LHCN-M2 (cell line): ENCODE measurements at regions not wholly inside any gene's neighbourhood (a gene's known extent, or its start where the extent isn't known, plus 50 kb on each side); places are given as distances from the start of the nearest gene placed in this dataset.
"Not testable (repeated sequence)": the region's sequence is repeated elsewhere in the genome, so short reads cannot be mapped to it uniquely, and the experiment has no call there.

Experiments used
- DNase-seq: peaks from one replicate; pipeline ENCODE4 v3.0.0-alpha.2; 2012; ENCODE audit warnings: low read depth

- DNase-seq: no peak
These were observed 293.0 kb upstream of the HS6ST1 start for GRCh38 chr2:128611421-128612320.

- DNase-seq: no peak
These were observed 294.0 kb upstream of the HS6ST1 start for GRCh38 chr2:128612628-128613027.

DNA sequence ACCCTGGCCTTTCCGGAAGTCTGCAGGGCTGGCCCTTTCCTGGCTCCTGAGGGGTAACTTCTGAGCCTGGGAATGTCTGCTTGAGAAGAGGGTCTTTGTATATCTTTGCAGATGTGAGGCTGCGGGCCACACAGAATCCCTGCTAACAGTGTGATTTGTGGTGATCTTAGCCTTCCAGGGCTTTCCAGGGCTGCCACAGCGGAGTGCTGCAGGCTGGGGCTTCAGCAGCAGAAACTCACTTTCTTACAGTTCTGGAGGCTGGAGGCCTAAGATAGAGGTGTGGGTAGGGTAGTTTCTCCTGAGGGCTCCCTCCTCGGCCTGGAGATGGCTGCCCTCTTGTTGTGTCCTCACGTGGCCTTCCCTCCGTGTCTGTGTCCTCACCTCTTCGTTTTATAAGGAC lies 294.7 kb upstream of the HS6ST1 start:
- no peak for DNase-seq

DNA sequence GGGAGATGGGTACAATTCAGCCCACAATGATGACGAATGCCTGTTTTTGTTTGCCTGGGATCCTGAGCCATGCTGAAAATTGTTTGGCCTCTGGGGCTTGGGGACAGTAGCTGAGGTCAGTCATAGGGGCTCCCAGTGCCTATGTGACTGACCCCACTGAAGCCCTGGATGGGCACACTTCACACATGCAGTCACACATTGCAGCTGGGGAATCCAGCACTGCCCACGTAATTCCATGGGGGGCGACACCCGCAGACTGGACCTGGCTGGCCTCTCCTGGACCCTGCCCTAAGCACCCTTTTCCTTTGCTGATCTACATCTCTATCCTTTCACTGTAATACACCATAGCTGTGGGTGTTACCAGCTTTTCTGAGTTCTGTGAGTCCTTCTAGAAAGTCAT lies 295.2 kb upstream of the HS6ST1 start:
- no peak for DNase-seq

DNA sequence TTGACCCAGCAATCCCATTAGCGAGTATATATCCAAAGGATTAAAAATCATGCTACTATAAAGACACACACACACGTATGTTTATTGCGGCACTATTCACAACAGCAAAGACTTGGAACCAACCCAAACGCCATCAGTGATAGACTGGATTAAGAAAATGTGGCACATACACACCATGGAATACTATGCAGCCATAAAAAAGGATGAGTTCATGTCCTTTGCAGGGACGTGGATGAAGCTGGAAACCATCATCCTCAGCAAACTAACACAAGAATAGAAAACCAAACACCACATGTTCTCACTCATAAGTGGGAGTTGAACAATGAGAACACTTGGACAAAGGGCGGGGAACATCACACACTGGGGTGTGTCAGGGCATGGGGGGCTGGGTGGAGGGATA lies 296.2 kb upstream of the HS6ST1 start:
- DNase-seq: not testable (repeated sequence)

DNA sequence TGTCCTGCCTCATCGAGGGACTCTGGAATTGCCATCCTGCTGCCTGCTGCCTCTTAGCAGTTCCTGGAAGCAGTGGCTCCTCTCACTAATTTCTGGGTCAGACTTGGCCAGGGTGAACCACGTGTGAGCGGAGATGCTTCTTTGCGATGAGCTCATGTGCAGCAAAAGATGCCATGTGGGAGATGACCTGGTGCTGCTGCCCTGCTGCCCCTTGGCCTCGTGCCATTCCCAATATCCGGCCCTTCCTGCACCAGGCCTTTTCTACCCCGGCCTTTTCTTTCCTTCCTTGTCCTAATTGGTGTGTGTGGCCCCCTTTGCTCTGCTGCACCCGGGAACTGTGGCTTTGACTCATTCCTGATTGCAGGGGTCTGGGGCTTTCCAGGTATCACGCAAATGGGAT lies 296.9 kb upstream of the HS6ST1 start:
- no peak for DNase-seq

DNA sequence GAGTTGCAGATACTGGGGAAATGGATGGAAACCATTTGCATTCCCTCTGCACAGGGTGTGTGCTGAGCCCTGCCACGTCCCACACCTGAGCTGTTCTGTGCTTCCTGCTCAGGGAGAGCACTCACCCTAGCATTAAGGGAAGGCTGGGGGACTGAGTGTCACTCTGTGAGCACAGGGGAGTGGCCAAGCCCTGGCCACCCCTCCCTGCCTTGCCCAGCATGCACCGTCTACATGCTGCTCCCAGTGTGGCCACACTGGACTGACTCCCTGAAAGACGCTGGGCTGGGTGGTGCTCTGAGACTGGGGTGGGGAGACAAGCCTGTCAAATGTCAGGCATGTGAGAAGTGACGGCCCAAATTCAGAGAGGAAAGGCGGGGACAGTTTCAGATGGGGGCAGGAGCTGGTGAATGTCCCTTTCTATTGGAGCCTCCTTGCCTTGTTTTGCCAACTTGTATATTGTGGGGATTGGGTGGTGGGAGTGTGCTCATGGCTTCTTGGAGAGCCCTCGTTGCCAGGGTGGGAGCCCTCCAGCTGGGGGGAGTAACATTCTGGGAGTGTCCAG lies 298.4 kb upstream of the HS6ST1 start:
- DNase-seq: no peak

DNA sequence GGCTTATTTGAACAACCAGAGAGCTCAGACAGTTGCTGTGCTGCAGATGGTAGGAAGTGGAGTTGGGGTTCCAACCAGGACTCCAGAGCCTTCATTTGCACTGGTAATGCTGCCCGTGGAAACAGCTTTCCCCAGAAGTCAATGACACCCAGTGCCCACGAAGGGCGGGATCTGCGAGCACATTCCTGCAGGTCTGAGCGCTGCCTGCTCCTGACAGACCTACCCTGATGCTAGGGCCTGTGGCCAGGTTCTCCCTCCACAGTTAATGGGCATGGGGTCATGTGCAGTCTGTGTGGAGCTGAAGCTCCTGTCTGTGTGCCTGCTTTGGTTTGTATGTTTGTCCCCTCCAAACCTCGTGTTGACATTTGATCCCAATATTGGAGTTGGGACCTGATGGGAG lies 299.0 kb upstream of the HS6ST1 start:
- no peak for DNase-seq

DNA sequence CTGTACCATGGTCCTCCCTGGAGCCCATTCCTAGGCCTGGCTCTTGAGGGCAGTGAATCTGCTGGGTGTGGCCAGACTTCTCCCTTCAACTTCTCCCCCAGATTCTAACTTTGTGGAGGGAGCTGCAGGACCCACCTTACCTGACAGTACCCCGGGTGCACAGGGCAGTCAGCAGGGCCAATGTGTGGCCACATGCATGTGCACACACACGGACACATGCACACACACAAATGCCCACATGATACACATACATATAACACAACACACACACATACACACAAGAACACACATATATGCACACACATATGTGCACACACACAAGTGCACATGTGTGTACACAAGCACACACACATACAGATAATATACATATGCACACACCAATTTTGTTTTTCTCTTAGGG lies 300.0 kb upstream of the HS6ST1 start:
- no peak for DNase-seq

DNA sequence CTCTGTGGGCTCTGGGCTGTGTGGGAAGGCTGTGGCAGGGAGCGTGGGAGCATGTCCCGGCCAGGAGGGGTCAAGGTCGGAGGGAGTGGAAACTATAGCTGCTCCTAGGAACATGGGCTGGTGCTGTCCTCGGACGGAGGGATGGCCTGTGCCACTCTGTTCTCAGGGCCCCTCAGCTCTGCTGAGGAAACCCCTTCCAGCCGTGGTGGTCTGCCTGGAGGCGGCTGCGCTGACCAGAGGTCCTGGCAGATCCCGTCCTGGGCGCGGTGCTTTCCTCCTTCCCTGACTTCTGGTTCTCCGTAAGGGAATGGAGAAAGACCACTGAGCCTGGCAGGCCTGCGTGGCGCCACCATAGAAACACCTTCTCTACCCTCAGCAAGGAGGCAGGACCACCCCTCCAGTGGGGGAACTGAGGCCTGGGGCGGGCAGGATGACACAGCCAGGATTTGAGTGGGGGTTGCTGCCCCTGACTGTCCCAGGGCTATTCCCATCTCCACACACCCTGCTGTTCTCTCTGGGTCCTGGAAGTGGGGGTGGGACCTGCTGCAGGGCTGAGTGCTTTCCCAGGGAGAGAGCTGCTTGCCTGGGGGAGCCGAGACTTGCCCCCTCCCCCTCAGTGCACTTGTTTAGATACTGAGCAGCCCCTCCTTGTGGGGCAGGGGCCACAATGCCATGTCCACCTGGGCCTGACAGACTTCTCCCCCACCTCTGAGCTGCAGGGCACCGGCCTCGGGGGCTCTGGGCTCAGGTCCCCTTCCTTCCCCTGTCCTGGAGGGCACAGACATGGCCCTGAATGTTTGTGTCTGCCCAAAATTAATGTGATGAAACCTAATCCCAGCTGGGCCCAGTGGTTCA lies 301.0 kb upstream of the HS6ST1 start:
- DNase-seq: no peak

DNA sequence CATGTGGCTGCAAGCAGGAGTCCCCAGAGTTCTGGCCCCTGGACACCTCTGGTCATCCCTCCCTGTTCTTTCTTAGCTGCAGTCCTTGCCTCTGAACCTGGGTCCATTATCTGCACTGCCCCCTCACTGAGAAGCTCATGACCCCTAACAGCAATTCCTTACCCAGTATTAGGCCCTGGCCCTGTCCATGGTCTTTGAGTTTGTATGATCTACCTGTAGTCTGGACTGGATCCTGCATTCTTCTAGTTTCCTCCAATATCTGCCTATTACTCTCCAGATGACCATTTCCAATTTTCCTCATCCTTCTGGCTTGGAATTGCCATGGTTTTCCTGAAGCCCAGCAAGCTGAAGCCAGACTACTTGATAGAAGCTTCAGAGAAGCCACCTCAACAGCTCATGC lies 302.4 kb upstream of the HS6ST1 start:
- no peak for DNase-seq

DNA sequence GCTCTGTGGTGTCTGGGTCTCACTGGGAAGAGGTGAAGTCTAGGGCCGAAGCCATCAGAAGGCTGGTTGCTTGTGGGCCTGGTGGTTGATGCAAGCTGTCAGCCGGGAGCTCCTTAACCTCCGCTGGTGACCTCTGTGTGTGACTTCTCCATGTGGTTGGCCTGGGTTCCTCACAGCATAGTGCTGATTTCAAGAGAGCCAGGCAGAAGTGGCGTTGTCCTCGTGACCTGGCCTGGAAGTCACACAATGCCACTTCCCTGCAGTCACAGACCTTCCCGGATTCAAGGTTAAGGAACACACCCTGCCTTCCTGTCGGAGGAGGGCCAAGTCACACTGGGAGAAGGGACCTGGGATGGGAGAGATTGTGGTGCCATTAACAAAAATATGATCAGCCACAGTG lies 303.7 kb upstream of the HS6ST1 start:
- no peak for DNase-seq

GRCh38 chr2:128622955-128623620 lies 304.4 kb upstream of the HS6ST1 start:
- no peak for DNase-seq

DNA sequence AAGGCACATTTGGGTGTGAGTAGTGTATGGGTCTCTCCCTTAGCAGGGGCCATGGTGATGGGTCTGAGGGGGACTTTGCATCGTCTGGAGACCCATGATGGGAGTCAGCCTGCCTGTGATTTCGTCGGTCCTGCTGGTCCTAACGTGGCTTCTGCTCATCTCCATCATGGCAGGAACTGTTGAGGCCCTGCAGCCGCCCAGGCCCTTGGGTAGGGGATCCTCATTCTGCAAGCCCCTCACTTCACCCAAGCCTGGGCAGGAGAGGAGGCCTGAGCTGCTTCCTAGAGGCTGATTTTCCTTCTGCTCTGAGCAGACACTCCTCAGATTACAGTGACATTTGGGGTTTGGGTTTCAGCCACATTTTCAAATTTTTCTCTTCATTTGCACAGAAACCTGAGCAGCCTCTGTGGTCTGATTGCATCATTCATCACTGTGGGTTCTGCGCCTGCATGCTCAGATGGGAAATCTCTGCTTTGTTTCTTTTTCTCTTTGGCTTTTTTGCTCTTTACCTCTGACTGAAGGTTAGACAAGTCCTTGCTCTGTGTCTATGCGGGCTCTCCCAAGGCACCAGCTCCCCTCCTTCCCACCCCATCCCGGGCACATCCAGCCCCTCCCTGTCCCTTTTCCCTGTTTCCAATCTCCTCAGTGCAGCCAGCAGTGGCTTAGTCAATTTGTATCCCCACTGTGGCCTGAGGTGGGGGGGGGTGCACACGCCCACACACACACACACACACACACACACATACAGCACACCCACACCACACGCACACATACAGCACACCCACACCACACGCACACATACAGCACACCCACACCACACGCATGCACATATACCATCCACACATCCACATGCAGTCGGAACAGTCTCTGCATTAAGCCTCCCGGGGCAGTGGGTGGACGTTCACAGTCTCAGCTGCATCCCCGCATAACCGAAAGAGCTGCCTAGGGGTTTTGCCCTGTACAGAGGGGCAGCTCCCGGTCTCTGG lies 305.4 kb upstream of the HS6ST1 start:
- DNase-seq: peak; percentile 10

DNA sequence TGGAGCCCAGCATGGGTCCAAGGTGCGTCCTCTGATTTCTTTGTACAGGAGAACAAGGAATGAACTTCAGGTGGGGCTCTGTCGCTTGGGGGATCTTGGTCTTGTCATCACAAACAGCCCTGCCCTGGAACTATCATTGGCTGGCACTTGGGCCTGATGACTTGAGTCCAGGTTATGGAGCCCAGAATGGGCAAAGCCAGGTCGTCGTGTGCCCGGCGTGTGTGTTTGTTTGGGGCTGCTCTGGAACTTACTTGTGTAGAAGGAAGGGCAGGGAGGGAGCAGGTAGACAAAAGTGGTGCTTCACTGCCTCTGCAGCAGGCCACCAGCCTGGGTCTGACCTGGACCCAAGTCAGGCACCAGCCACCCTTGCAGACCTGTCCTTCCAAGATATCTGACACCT lies 306.3 kb upstream of the HS6ST1 start:
- DNase-seq: no peak

GRCh38 chr2:128625421-128625820 lies 306.8 kb upstream of the HS6ST1 start:
- DNase-seq: no peak

DNA sequence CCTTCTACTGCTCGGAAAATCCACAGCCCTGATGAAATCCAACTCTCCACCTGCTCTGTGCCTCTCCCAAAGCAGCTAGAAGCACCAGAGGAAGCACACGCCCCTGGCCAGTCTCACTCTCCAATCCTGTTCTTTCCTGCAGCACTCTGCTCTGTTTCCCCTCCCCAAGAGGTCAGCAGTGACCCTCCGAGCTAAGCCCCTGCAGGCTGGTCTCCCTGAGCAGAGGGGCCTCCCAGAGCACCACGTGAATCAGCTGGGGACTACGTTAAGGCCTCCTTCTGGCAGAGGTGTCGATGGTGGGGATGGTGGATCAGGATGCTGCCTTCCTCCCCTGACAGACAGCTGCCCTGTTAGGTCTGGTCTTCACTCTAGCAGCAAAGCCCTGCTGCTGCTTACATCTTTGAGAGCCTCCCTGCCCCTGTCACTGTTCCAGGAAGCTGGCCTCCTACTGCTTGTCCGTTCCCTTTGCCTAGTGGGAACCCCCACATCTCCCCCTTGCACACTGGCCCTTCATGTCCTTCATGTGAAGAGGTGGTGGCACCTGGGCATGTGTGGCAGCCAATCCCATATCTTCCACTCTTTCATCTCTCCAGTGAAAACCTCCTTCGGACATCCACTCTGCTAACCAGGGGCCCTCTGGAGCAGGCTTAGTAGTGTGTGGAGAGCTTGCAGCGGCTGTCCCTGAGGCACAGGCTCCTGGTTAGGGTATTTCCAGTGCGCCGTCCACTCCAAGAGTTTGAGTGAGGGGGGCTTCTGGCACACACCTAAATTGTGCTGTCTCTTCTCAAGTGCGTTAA lies 307.5 kb upstream of the HS6ST1 start:
- no peak for DNase-seq

DNA sequence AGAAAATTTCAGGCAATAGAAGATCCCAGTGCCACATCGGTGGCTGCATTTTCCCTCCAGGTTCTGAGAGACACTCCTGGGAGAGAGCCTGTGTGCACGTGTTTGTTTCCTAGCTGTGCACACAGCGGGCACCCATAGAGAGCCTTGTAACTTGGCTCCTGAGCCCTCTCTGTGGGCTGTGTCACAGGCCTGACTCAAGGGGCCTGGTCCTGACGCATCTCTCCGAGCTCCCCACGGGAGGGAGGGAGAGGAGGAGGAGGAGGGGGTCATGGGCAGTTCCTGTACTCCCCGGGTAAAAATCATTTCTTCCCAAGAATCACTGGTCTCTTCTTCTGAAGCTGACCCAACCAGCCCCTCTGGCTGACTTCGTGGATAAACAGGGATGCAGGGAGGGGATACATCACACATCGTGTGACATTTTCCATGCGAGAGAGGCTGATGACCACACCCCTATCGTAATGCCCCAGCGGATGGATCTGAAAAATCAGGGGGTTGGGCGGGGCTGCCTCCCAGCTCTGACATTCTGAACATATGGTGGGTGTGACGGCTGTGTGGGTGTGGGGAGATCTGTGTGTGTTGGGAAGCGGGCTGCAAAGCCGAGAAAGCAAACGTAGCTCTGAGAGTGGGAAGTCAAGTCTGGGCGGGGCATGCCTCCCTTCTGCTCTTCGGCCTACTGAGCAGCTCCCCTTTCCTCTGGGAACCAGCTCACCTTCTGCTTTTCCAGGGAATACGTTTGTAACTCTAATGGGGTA lies 308.3 kb upstream of the HS6ST1 start:
- DNase-seq: no peak

DNA sequence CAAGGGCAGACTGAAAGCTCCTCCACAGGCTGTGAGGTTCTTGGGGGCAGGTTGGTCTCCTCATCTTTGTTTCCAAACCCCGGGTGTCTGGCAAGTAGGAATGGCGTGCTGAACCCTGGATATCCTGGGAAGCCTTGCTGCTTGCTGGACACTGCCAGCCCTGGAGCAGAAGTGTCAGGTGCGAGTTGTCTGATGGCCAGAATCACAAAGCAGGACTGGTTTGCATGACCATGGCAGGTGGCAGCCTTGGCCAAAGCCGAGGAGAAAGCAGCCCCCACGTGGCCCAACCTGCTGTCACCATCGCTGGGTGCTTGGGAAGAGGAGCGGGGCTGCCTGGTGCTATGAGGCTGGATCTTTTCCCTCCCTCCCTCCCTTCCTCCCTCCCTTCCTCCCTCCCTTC lies 309.5 kb upstream of the HS6ST1 start:
- no peak for DNase-seq
